Ovary (tissue), 3 donors: ENCODE measurements at regions not wholly inside any gene's neighbourhood (a gene's known extent, or its start where the extent isn't known, plus 50 kb on each side); places are given as distances from the start of the nearest gene placed in this dataset.
"Not testable (repeated sequence)": the region's sequence is repeated elsewhere in the genome, so short reads cannot be mapped to it uniquely, and the experiment has no call there.

ENCODE experiments used
- CTCF ChIP-seq, 3 donors: fragments of 450-650 bp in 2 of 3; fragments of 200-600 bp in 1 of 3; IDR thresholded peaks; one replicate each; pipeline versions ENCODE4 v1.5.1 to v1.8.0; 2016 to 2022; ENCODE audit warnings: antibody characterized with exemption in 3 of 3, mild to moderate bottlenecking in 1 of 3
- POLR2A ChIP-seq: fragments of 450-650 bp; IDR thresholded peaks from one replicate; pipeline ENCODE4 v1.6.1; 2017; ENCODE audit warnings: antibody characterized with exemption, mild to moderate bottlenecking, moderate library complexity
- donor health status: DM: no; HTN: no; CAD: no.

- not testable (repeated sequence) for TF ChIP-seq POLR2A; CTCF (IDR thresholded peaks at IDR 0.05)
These were observed 66.2 kb upstream of the PAPPA2 start for GRCh38 chr1:176396604-176397395.
